ENCODE measurements at regions not wholly inside any gene's neighbourhood (a gene's known extent, or its start where the extent isn't known, plus 50 kb on each side); places are given as distances from the start of the nearest gene placed in this dataset.

GRCh38 chrX:15146515-15146914 is 123.4 kb downstream of the ASB9 start:
- TF ChIP-seq CTCF (IDR thresholded peaks at IDR 0.05) (peak; percentile 10), EZH2 (IDR thresholded peaks at IDR 0.05; ENCODE audit: borderline replicate concordance, insufficient read depth, low read depth, low read length, poor library complexity, severe bottlenecking) (no peak)
